PFSK-1 (cell line): ENCODE measurements at regions not wholly inside any gene's neighbourhood (a gene's known extent, or its start where the extent isn't known, plus 50 kb on each side); places are given as distances from the start of the nearest gene placed in this dataset.

Experiments used
- TAF1 ChIP-seq: IDR thresholded peaks from 2 replicates; pipeline ENCODE4 v1.6.1; 2012; ENCODE audit warnings: low read length, control low read depth, borderline replicate concordance; ENCODE audit not compliant: insufficient read depth
- TF ChIP-seq, protein P1 (sequence below), 2 experiments: IDR thresholded peaks; 2 replicates each; pipeline versions ENCODE4 v1.6.1 to v1.8.0; 2011 to 2012; ENCODE audit warnings: low read depth in 2 of 2, low read length in 2 of 2, control low read depth in 1 of 2, inconsistent platforms in 1 of 2, mild to moderate bottlenecking in 1 of 2, moderate library complexity in 1 of 2; ENCODE audit not compliant: insufficient read depth in 1 of 2

DNA sequence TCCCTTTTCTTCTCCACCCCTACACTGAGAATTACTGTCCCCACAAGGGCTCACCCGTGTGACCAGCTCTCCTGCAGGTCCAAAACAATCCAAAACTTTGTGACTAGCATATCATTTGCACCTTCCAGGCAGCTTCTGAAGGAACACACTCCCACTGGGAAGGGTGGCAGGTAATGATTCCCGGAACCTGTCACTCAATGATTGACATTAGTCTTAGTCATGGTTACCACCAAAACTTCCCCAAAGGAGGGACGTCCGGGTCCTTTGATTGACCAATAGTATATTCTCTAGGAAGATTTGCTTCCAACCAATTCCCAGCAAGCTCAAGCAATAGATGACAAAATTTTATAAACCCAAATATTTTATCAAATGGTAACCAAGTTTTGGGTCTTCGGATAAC is 127.7 kb upstream of the MYLIP start:
- no peak for TF ChIP-seq TAF1
- TF ChIP-seq, protein P1, sequence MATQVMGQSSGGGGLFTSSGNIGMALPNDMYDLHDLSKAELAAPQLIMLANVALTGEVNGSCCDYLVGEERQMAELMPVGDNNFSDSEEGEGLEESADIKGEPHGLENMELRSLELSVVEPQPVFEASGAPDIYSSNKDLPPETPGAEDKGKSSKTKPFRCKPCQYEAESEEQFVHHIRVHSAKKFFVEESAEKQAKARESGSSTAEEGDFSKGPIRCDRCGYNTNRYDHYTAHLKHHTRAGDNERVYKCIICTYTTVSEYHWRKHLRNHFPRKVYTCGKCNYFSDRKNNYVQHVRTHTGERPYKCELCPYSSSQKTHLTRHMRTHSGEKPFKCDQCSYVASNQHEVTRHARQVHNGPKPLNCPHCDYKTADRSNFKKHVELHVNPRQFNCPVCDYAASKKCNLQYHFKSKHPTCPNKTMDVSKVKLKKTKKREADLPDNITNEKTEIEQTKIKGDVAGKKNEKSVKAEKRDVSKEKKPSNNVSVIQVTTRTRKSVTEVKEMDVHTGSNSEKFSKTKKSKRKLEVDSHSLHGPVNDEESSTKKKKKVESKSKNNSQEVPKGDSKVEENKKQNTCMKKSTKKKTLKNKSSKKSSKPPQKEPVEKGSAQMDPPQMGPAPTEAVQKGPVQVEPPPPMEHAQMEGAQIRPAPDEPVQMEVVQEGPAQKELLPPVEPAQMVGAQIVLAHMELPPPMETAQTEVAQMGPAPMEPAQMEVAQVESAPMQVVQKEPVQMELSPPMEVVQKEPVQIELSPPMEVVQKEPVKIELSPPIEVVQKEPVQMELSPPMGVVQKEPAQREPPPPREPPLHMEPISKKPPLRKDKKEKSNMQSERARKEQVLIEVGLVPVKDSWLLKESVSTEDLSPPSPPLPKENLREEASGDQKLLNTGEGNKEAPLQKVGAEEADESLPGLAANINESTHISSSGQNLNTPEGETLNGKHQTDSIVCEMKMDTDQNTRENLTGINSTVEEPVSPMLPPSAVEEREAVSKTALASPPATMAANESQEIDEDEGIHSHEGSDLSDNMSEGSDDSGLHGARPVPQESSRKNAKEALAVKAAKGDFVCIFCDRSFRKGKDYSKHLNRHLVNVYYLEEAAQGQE (IDR thresholded peaks at IDR 0.05; ENCODE audit: insufficient read depth in 1 of 2, low read depth in 2 of 2, low read length in 2 of 2), result no peak
